GM12875 (cell line): ENCODE measurements at regions not wholly inside any gene's neighbourhood (a gene's known extent, or its start where the extent isn't known, plus 50 kb on each side); places are given as distances from the start of the nearest gene placed in this dataset.

Source experiments
- H3K4me3 ChIP-seq: one replicate; pipeline ENCODE4 v1.5.1; 2011; ENCODE audit warnings: low read depth, low read length, control low read depth
- CTCF ChIP-seq: IDR thresholded peaks from 2 replicates; pipeline ENCODE4 v1.5.1; 2011; ENCODE audit warnings: low read depth, mild to moderate bottlenecking, control low read depth, inconsistent platforms, low read length, moderate library complexity, borderline replicate concordance; ENCODE audit not compliant: insufficient read depth

DNA sequence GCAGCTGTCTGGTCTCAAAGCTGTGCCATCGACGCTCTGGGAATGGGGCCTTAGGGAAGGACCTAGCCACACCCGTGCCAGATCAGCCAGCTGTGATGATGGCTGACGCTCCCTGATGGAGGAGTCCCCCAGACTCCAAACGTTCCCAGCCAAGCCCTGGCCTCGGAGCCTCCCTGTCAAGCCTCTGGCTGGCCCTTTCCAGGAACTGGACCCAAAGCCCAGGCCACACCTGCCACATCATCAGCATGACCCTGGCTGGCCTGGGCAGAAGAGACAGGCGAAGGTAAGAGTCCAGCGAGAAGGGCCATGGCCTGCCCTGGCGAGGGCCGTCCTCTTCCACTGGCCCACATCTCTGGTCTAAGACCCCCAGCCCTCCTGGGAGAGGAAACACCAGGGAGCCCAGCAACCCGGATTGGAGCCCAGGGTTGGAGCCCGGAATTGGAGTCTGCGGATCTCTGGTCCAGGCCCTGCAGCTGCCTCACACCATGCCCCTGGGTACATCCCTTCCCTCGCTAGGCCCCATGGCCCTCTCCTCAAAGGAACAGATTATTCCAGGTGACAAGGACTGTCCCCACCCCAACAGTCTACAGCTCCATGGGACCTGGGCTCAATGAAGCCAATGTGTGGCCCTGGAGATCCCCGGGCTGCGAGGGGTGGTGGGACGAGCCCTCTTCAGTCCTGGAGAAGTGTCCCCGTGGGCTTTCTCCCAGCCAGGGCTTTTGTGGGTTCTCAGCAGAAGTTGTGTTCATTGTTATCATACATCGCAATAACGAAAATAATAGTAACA is 105.1 kb upstream of the TNRC6C start:
- TF ChIP-seq CTCF = no peak
- no peak overlapping the region for H3K4me3 ChIP-seq

- no peak for TF ChIP-seq CTCF
- H3K4me3 ChIP-seq = no peak overlapping the region
These were observed 104.3 kb upstream of the TNRC6C start for GRCh38 chr17:77854083-77854758.

DNA sequence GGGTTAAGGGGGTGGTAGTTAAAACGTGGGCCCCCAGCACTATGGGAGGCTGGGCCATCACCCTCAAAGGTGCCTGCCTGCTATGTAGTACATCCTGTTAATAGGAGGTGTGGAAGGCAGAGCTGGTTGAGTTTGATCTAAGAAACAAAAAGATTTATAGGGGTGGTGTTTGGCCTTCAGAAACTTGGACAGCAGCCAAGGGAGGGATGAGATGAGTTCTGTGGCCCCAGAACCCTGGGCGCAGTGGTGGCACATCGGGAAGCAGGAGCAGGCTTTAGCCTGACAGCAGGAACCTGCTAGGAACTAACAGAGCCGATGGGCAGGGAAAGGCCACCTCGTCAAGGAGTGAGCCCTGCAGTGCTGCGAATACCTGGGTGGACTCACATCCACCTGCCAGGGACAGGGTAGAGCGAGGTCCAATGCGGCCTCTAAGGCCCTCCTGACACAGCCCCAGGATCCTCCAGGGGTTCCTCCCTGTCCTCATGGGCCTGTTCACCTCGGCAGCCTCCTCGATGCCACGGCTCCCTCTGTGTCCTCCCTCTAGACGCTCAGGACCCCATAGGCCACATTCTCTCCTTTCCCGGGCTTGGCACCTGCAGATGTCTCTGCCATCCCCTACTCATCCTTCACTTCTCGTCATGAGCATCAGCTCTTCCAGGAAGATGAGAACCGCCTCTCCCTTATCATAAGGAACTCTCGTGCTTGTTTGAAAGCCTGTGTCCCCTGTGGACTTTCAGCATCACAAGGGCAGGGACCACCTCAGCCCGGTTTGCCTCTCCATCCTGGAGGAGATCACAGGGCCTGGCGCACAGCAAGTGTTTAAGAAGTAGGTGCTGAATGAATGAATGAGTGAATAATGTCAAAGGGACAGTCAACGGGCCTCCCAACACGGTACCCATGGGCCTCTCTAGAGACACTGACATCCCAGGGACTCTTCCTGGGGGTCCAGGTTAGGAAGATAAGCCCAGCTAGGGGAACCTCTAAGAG is 103.5 kb upstream of the TNRC6C start:
- H3K4me3 ChIP-seq = no peak overlapping the region
- no peak for TF ChIP-seq CTCF

DNA sequence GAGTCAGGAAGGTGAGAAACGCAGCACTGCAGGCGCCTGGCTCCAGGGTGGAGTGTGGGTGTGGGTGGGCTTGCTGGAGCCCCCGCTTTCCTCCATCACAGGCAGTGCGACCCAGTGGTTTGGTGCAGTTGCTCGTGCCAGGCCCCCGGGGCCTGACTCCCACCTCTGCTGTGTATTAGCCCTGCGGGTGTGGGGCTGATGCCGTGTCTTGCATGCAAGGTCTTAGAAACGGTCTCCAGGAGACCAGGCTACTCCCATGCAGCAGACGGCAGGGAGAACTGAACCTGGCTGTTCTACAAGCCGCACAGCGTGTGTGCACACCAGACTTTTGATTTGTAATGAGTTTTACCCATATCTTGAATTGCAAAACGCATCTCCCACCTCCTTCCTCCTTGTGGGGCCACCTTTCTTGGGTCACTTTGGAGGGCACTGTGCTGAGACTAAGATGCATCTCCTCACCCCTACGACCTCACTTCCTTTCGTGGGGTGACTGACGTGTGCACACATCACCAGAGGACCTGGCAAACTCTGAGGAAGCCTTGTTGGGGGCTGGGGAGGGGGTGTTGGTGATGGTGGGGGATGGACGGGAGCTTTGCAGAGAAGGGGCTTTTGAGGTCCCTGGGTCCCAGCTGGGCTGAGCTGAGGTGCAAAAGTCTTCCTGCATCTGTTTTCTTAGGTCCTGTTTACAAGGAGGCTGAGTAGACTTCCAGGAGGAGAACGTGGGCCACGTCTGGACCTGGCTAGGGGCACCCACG is 101.8 kb upstream of the TNRC6C start:
- no peak overlapping the region for H3K4me3 ChIP-seq
- no peak for TF ChIP-seq CTCF

- H3K4me3 ChIP-seq = no peak overlapping the region
These were observed 101.3 kb upstream of the TNRC6C start for GRCh38 chr17:77857306-77857555.

More at GRCh38 chr17:77857306-77857555, 101.3 kb upstream of the TNRC6C start:
- TF ChIP-seq CTCF = no peak
